Chondrocyte (in vitro differentiated cells): ENCODE measurements at regions not wholly inside any gene's neighbourhood (a gene's known extent, or its start where the extent isn't known, plus 50 kb on each side); places are given as distances from the start of the nearest gene placed in this dataset.

ENCODE experiments used
- DNase-seq: peaks from one replicate; pipeline ENCODE4 v3.0.0; 2021; ENCODE audit warnings: mixed read lengths, low spot score
- H3K27ac Mint-ChIP-seq: one replicate; pipeline ENCODE4 v1.8.0; 2021; ENCODE audit warnings: mild to moderate bottlenecking, moderate library complexity, mixed read lengths; ENCODE audit not compliant: unreplicated experiment
- H3K27me3 Mint-ChIP-seq: 2 replicates; pipeline ENCODE4 v1.8.0; 2021; ENCODE audit warnings: low read depth, mixed read lengths
- H3K36me3 Mint-ChIP-seq: 2 replicates; pipeline ENCODE4 v1.8.0; 2021; ENCODE audit warnings: low read depth, mixed read lengths
- H3K4me1 Mint-ChIP-seq: 2 replicates; pipeline ENCODE4 v1.8.0; 2021; ENCODE audit warnings: low read depth, mild to moderate bottlenecking, mixed read lengths
- H3K4me3 Mint-ChIP-seq: one replicate; pipeline ENCODE4 v1.8.0; 2021; ENCODE audit warnings: mild to moderate bottlenecking, moderate library complexity, mixed read lengths; ENCODE audit not compliant: unreplicated experiment
- H3K9me3 Mint-ChIP-seq: 2 replicates; pipeline ENCODE4 v1.8.0; 2021; ENCODE audit warnings: low read depth, mixed read lengths
- CTCF ChIP-seq: fragments of 200-600 bp; sonication (generic); IDR thresholded peaks from 2 replicates; pipeline ENCODE4 v1.5.0; 2021; ENCODE audit warnings: antibody characterized with exemption, mild to moderate bottlenecking, moderate library complexity

GRCh38 chr21:28442085-28442484 is 550.6 kb downstream of the LTN1 start:
- H3K4me3 Mint-ChIP-seq: no peak overlapping the region

GRCh38 chr21:28439788-28440187 is 552.9 kb downstream of the LTN1 start:
- TF ChIP-seq CTCF: no peak
- Mint-ChIP-seq H3K36me3 (no peaks in the 10 kb centered on the region), H3K27me3 (no peaks in the 10 kb centered on the region), H3K4me3 (no peak overlapping the region), H3K9me3 (no peaks in the 10 kb centered on the region), H3K4me1 (peaks cover 17% of the 10 kb centered on the region), H3K27ac (no peak overlapping the region)
- no peak for DNase-seq

More at GRCh38 chr21:28442085-28442484, 550.6 kb downstream of the LTN1 start:
- H3K27me3 Mint-ChIP-seq: no peaks in the 10 kb centered on the region
- peak overlapping the region; percentile 60 for H3K27ac Mint-ChIP-seq
- H3K9me3 Mint-ChIP-seq: peaks cover 8% of the 10 kb centered on the region
- peaks cover 34% of the 10 kb centered on the region for H3K4me1 Mint-ChIP-seq
- no peaks in the 10 kb centered on the region for H3K36me3 Mint-ChIP-seq
- no peak for TF ChIP-seq CTCF
- no peak for DNase-seq

GRCh38 chr21:28439251-28439650 is 553.4 kb downstream of the LTN1 start:
- peaks cover 15% of the 10 kb centered on the region for H3K4me1 Mint-ChIP-seq

GRCh38 chr21:28437061-28437460 is 555.6 kb downstream of the LTN1 start:
- Mint-ChIP-seq H3K4me3 (no peak overlapping the region), H3K27ac (no peak overlapping the region), H3K27me3 (no peaks in the 10 kb centered on the region), H3K9me3 (no peaks in the 10 kb centered on the region), H3K4me1 (peaks cover 7% of the 10 kb centered on the region), H3K36me3 (no peaks in the 10 kb centered on the region)
- TF ChIP-seq CTCF: no peak
- no peak for DNase-seq

More at GRCh38 chr21:28439251-28439650, 553.4 kb downstream of the LTN1 start:
- Mint-ChIP-seq H3K9me3 (no peaks in the 10 kb centered on the region), H3K36me3 (no peaks in the 10 kb centered on the region), H3K27ac (no peak overlapping the region), H3K27me3 (no peaks in the 10 kb centered on the region), H3K4me3 (no peak overlapping the region)
- TF ChIP-seq CTCF: no peak
- no peak for DNase-seq

GRCh38 chr21:28436286-28436932 is 556.3 kb downstream of the LTN1 start:
- no peak for DNase-seq
- no peaks in the 10 kb centered on the region for H3K27me3 Mint-ChIP-seq
- H3K4me1 Mint-ChIP-seq: peaks cover 5% of the 10 kb centered on the region
- no peaks in the 10 kb centered on the region for H3K9me3 Mint-ChIP-seq
- no peak overlapping the region for H3K27ac Mint-ChIP-seq
- no peaks in the 10 kb centered on the region for H3K36me3 Mint-ChIP-seq
- H3K4me3 Mint-ChIP-seq: no peak overlapping the region
- TF ChIP-seq CTCF: no peak
